SKM-1 treated with dmso at 0.1 percent for 144 hours (cell line): ENCODE measurements at regions not wholly inside any gene's neighbourhood (a gene's known extent, or its start where the extent isn't known, plus 50 kb on each side); places are given as distances from the start of the nearest gene placed in this dataset.
"Not testable (repeated sequence)": the region's sequence is repeated elsewhere in the genome, so short reads cannot be mapped to it uniquely, and the experiment has no call there.

ENCODE experiments used
- DNase-seq: peaks from one replicate; lab custom pipeline; 2025; ENCODE audit not compliant: unreplicated experiment; lab: John Stamatoyannopoulos, UW

- DNase-seq, result no peak
Observed at GRCh38 chr12:46884362-46884761, 58.6 kb upstream of the SLC38A4 start.

- DNase-seq, result no peak
Observed at GRCh38 chr12:46886541-46887041, 60.8 kb upstream of the SLC38A4 start.

- no peak for DNase-seq
Observed at GRCh38 chr12:46887870-46888269, 62.1 kb upstream of the SLC38A4 start.

- no peak for DNase-seq
Observed at GRCh38 chr12:46888568-46888967, 62.8 kb upstream of the SLC38A4 start.

- DNase-seq, result no peak
Observed at GRCh38 chr12:46891306-46891705, 65.5 kb upstream of the SLC38A4 start.

GRCh38 chr12:46892034-46892705 is 66.4 kb upstream of the SLC38A4 start:
- no peak for DNase-seq

- DNase-seq, result no peak
Observed at GRCh38 chr12:46892887-46893286, 67.1 kb upstream of the SLC38A4 start.

GRCh38 chr12:46893434-46893833 is 67.6 kb upstream of the SLC38A4 start:
- no peak for DNase-seq

GRCh38 chr12:46895726-46896125 is 69.9 kb upstream of the SLC38A4 start:
- DNase-seq, result no peak

GRCh38 chr12:46896680-46897079 is 70.9 kb upstream of the SLC38A4 start:
- DNase-seq, result no peak

GRCh38 chr12:46898152-46898931 is 72.5 kb upstream of the SLC38A4 start:
- no peak for DNase-seq

GRCh38 chr12:46898989-46899388 is 73.2 kb upstream of the SLC38A4 start:
- no peak for DNase-seq

- DNase-seq, result no peak
Observed at GRCh38 chr12:46900734-46901463, 75.1 kb upstream of the SLC38A4 start.

- no peak for DNase-seq
Observed at GRCh38 chr12:46901464-46902205, 75.8 kb upstream of the SLC38A4 start.

GRCh38 chr12:46903058-46903457 is 77.3 kb upstream of the SLC38A4 start:
- no peak for DNase-seq

GRCh38 chr12:46904406-46905238 is 78.8 kb upstream of the SLC38A4 start:
- DNase-seq, result no peak

- DNase-seq, result not testable (repeated sequence)
Observed at GRCh38 chr12:46905239-46905627, 79.4 kb upstream of the SLC38A4 start.

GRCh38 chr12:46907791-46908190 is 82.0 kb upstream of the SLC38A4 start:
- DNase-seq, result no peak

GRCh38 chr12:46908236-46908935 is 82.6 kb upstream of the SLC38A4 start:
- no peak for DNase-seq
